Activated naive CD8-positive, alpha-beta T cell treated with anti-CD3 and anti-CD28 coated beads, Interleukin-2, amount 50 U/mL, for 16 hours (primary cell): ENCODE measurements at regions not wholly inside any gene's neighbourhood (a gene's known extent, or its start where the extent isn't known, plus 50 kb on each side); places are given as distances from the start of the nearest gene placed in this dataset.
"Not testable (repeated sequence)": the region's sequence is repeated elsewhere in the genome, so short reads cannot be mapped to it uniquely, and the experiment has no call there.

Experiments
- DNase-seq: peaks from one replicate; pipeline ENCODE4 v3.0.0-alpha.2; 2020; ENCODE audit warnings: low read depth, low spot score

DNA sequence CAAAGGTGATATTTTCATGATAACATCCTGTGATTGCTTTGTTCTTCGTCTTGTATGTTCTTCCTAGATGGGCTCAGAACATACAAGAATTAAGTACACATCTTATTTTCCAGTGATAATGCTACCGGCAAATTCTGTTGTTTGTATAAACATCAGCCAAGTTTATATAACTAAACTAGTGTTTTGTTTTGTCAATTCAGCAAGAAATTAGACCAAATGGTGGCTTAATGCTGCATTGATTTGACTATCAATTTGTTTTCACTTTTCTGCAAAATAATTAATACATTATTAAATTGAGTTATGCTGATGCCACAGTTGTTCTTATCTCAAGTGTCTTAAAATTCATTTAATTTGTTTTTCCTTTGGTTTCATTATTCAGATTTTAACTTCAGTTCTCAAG lies 177.7 kb downstream of the OR4F29 start:
- not testable (repeated sequence) for DNase-seq

DNA sequence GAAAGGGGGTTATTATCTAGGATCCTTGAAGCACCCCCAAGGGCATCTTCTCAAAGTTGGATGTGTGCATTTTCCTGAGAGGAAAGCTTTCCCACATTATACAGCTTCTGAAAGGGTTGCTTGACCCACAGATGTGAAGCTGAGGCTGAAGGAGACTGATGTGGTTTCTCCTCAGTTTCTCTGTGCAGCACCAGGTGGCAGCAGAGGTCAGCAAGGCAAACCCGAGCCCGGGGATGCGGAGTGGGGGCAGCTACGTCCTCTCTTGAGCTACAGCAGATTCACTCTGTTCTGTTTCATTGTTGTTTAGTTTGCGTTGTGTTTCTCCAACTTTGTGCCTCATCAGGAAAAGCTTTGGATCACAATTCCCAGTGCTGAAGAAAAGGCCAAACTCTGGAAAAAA lies 183.7 kb downstream of the OR4F29 start:
- peak; percentile 20 for DNase-seq
